WI38 (cell line): ENCODE measurements at regions not wholly inside any gene's neighbourhood (a gene's known extent, or its start where the extent isn't known, plus 50 kb on each side); places are given as distances from the start of the nearest gene placed in this dataset.

Source experiments
- H3K4me3 ChIP-seq: 2 replicates; pipeline ENCODE4 v1.5.1; 2011; ENCODE audit warnings: low read depth, mild to moderate bottlenecking, control low read depth, low read length
- CTCF ChIP-seq: IDR thresholded peaks from 2 replicates; pipeline ENCODE4 v1.5.1; 2012; ENCODE audit warnings: low read depth, mild to moderate bottlenecking, control low read depth, low read length

GRCh38 chr2:192484903-192485302, 290.2 kb upstream of the TMEFF2 start:
- TF ChIP-seq CTCF, result no peak
- no peak overlapping the region for H3K4me3 ChIP-seq

DNA sequence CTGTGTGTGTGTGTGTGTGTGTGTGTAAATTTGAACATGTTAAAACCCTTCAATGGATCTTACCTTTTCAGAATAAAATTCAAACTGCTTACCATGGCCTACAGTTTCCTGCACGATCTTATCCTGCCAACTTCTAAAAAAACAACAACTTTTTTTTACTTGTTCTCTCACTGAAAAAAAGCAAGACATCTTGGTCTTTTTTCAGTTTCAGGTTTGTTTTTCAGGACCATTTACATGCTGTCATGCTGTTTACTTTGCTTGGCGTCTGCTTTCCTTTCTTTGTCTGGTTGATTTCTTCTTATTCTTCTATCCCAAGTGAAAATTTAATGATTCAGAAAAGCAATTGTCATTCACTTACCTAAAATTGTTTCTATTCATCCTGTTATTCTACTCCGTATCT, 286.3 kb upstream of the TMEFF2 start:
- TF ChIP-seq CTCF, result no peak
- no peak overlapping the region for H3K4me3 ChIP-seq

- no peak overlapping the region for H3K4me3 ChIP-seq
- TF ChIP-seq CTCF, result no peak
Measured at GRCh38 chr2:192473331-192473730, 278.6 kb upstream of the TMEFF2 start.

DNA sequence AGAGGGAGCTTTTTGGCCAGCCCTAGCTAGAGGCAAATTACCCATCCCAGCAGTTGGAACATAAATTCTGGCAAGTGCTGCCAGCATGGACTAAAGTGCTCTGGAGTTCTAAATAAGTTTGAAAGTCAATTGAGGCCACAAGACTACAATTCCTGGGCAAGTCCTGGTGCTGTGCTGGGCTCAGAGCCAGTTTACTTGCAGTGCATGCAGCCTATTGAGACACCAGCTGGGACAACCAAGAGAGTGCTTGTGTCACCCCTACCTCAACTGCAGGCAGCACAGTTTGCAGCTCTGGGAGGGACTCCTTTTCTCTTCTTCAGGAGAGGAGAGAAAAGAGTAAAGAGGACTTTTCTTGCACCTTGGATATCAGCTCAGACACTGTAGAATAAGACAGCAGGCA, 277.2 kb upstream of the TMEFF2 start:
- TF ChIP-seq CTCF, result no peak
- H3K4me3 ChIP-seq, result no peak overlapping the region

GRCh38 chr2:192469612-192470011, 274.9 kb upstream of the TMEFF2 start:
- H3K4me3 ChIP-seq, result no peak overlapping the region
- no peak for TF ChIP-seq CTCF

DNA sequence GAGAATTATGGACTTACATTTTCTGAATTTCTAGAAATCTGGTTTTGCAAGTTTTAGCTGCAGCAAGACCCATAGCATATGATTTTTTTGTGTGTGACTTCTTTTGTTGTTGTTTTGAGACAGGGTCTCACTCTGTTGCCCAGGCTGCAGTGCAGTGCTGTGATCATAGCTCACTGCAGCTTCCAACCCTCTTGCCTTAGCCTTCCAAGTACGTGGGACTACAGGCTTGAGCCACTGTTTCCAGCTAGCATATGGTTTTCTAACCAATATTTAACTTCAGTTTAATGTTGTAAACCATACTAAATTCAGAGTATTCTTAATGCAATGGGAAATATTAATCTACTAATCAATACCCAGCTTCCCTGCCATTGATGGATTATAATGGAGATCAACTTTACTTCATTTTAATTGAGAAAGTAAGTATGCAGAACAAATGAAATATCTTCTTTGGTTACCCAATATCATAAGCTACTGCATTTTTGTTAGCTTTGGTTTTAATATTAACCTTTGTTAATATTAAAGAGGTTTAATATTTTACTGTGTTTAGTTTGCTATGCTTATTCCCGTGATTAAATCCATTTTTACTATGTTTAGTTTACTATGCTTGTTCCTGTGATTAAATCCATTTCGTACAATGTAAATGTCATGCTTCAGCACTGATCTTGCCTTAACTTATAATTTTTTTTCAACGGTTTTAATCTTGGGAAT, 273.4 kb upstream of the TMEFF2 start:
- no peak overlapping the region for H3K4me3 ChIP-seq
- TF ChIP-seq CTCF, result no peak

GRCh38 chr2:192465141-192465540, 270.4 kb upstream of the TMEFF2 start:
- TF ChIP-seq CTCF, result no peak
- no peak overlapping the region for H3K4me3 ChIP-seq
